NCI-H446 treated with DMSO at 0.1 percent for 48 hours (cell line): ENCODE measurements at regions not wholly inside any gene's neighbourhood (a gene's known extent, or its start where the extent isn't known, plus 50 kb on each side); places are given as distances from the start of the nearest gene placed in this dataset.
"Not testable (repeated sequence)": the region's sequence is repeated elsewhere in the genome, so short reads cannot be mapped to it uniquely, and the experiment has no call there.

Source experiments
- DNase-seq: peaks from one replicate; lab custom pipeline; 2025; lab: John Stamatoyannopoulos, UW

- peak; percentile 44 for DNase-seq
These were observed 330.6 kb upstream of the MEF2C start for GRCh38 chr5:89213573-89213972.

GRCh38 chr5:89211836-89212235 is 328.9 kb upstream of the MEF2C start:
- no peak for DNase-seq

GRCh38 chr5:89208811-89209210 is 325.8 kb upstream of the MEF2C start:
- DNase-seq: no peak

DNA sequence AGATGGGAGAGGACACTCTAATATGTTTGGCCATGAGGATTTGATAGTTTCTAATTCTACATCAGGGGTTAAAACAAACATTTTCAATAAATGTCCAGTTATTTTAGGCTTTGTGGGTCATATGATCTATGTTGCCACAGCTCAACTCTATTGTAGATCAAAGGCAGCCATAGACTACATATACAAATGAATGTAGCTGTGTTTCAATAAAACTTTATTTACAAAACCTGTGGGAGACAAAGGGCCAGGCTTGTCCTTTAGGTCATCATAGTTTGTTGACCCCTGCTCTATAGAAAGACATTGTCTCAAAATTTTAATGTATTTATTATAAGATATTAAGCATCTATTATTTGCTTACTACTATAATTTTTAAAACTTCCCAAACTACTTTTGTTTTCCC is 325.4 kb upstream of the MEF2C start:
- DNase-seq: no peak

GRCh38 chr5:89204756-89205155 is 321.8 kb upstream of the MEF2C start:
- DNase-seq: no peak

DNA sequence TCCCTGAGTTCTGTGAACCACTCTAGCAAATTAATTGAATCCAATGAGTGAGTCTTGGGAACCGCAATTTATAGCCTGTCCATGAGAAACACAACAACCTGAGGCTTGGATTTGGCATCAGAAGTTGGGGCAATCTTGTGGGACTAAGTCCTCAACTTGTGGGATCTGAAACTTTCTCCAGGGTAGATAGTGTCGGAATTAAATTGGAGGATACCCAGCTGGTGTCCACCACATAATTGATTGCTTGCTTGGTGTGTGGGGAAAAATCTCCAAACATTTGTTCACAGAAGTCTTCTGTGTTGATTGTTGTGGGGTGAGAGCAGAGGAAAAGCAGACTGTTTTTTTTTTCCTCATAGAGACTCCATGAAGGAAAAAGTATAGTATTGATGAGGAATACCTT is 320.6 kb upstream of the MEF2C start:
- DNase-seq: no peak

- no peak for DNase-seq
These were observed 317.9 kb upstream of the MEF2C start for GRCh38 chr5:89200899-89201298.

- DNase-seq: no peak
These were observed 316.3 kb upstream of the MEF2C start for GRCh38 chr5:89199306-89199705.

DNA sequence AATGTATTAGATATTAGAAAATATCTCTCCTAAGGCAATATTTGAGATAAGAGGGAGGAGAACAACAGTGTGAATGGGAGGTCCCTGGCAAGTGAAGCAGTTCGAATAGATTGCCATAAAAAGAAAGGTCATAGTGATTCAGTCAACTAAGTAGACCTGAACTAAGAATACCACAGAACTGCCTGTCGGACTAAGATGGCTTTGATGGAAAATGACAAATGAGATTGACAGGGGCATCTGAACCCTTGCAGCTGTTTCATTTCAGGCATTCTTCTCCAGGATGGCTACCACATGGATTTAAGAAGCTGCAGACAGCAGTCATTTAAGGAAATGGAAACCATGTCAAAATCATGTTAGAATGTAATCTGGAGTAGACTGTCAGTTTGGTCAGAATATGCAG is 308.4 kb upstream of the MEF2C start:
- no peak for DNase-seq

DNA sequence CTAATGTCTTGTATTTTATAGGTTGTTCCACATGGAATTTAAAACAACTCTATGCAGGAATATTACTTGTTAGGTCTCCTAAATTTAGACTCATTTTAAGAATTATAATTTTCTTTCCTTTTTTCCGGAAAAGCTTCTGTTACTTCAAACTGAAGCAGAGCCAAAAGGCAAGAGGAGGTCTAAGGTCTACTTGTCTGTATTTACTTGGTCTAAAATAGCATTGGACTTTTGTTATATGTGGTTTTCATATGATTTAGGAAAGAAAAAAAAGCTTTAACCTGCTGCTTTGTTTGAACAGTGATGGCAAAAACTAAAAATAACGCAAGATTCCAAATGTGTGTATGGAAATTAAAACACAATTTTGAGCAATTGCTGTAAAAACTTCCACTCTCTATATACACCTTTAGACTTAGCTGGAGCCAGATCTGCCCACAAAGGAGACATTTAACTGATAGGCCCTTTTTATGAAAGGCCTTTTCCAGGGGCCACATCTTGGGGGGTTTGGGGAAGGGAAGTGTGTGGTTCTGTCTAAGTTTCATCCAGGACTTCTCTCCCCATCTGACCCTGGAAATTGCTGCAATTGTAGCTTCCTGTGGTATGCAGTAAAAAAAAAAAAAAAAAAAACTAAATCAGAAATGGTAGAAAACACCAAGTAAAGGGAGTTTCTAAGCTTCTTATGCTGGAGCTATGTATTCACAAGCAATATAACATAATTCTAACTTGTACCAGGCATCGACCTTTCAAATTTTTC is 307.7 kb upstream of the MEF2C start:
- DNase-seq: no peak

DNA sequence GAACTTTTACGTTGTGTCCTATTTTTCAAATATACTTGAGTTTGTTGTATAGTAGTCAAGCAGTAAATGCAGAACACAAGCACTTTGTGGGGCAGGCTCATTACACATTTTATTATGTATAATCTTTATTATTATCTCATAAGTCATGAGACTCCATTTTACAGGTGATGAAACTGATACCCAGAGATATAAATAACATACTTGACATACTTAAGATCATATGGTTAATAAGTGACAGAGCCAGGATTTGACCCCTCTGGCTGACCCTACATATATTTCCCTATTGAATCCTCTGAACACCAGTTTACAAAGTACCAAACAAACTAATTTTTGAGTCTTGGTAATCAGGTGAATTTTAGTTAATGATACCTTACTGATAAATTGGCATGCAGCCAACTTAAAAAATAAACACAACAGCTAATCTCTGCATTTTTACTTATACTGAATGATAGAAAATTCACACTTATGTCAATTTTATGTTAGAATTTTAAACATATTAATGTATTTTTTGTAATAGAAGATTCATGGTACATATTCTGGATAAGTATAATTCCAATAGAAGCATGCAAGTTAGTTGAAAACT is 305.0 kb upstream of the MEF2C start:
- no peak for DNase-seq

- DNase-seq: no peak
These were observed 304.3 kb upstream of the MEF2C start for GRCh38 chr5:89187268-89187667.

DNA sequence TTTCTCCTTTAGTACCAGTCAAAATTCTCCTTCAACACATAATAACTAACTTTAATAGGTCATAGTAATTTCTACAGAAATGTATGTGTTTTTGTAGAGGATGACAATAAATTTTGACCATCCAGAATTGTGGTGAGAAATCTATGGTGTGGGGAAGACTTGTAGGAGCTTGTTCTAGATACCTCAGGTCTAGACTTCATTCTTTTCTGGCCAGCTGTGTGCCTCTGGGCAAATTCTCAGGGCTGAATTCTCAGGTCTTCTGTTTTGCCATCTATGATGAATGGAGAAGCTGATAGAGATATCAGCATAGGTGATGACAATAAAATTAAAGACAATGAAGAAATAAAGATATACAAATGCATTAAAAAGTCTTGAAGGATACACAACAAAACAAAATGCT is 298.6 kb upstream of the MEF2C start:
- no peak for DNase-seq

GRCh38 chr5:89179731-89180130 is 296.7 kb upstream of the MEF2C start:
- no peak for DNase-seq

- no peak for DNase-seq
These were observed 295.6 kb upstream of the MEF2C start for GRCh38 chr5:89178541-89178940.

- DNase-seq: no peak
These were observed 290.5 kb upstream of the MEF2C start for GRCh38 chr5:89173528-89173927.

DNA sequence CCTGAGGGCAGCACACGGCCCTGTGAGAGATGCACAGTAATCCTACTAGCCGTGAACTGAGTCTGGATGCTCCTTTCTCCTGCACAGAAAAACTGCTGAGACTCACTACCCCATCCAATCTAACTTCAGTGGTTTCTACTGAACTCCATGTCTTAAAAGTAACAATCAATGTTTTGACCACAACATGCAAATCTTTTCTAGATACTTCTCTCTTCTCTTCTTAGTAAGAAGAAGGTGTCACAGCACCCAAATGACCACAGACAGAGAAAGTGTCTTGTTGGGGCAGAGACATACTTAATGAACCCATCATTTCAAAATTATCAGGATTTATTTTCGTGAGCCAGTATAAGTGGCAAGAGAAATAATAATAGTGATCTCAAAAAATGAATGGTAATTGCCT is 285.8 kb upstream of the MEF2C start:
- no peak for DNase-seq

- DNase-seq: not testable (repeated sequence)
These were observed 281.7 kb upstream of the MEF2C start for GRCh38 chr5:89164703-89165102.

DNA sequence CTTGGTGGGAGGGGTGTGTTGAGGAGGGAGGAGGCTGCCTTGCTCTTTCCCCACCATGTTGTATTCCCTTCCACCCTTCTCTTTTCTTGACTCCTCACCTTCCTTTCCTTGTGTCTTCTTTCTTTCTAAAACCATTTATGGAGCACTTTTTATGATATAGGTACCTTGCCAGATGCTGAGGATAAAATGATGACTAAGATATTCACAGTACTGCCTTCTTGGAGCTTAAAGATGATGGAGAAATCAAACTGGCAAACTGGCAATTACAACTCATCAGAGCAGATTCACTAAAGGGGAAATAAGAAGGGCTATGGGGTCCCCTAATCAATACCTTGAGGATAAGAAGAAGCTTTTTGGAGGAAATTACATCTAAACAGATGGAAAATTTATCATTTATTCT is 273.2 kb upstream of the MEF2C start:
- no peak for DNase-seq

DNA sequence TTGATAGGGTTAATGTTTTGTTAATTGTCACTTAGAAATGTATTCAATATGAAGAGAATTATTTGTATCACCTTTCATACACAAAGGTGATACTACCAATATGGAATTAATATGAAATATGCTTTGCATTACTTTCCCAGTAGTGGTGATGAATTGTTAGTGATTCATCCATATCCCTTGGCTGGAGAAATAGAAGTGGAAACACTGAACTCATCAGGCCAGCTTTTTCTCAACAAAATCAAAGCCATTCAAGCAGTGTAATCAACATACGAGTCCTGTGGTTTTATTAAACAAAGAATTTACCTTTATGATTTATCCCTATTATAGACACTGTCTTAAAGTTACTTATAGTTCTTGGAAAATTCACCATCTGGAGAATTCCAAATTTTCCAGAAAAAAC is 264.0 kb upstream of the MEF2C start:
- no peak for DNase-seq

- DNase-seq: no peak
These were observed 254.2 kb upstream of the MEF2C start for GRCh38 chr5:89137148-89137547.

GRCh38 chr5:89133975-89134374 is 251.0 kb upstream of the MEF2C start:
- DNase-seq: no peak

GRCh38 chr5:89133129-89133528 is 250.1 kb upstream of the MEF2C start:
- no peak for DNase-seq

GRCh38 chr5:89130851-89131250 is 247.9 kb upstream of the MEF2C start:
- DNase-seq: no peak
